A673 (cell line): ENCODE measurements at regions not wholly inside any gene's neighbourhood (a gene's known extent, or its start where the extent isn't known, plus 50 kb on each side); places are given as distances from the start of the nearest gene placed in this dataset.

Experiments
- EZH2 ChIP-seq: fragments of 200-600 bp; sonication (generic); IDR thresholded peaks from 2 replicates; pipeline ENCODE4 v1.6.1; 2017; ENCODE audit warnings: borderline replicate concordance, low read depth, mild to moderate bottlenecking, mixed read lengths, antibody characterized with exemption, low read length; ENCODE audit not compliant: poor library complexity, severe bottlenecking
- TF ChIP-seq, protein P1 (sequence below): fragments of 300-800, 200-600 bp; sonication (generic); conservative IDR thresholded peaks from 2 replicates; pipeline ENCODE4 v1.5.1; 2017; ENCODE audit warnings: low read depth, mild to moderate bottlenecking, antibody characterized with exemption, low read length, moderate library complexity, mixed read lengths

- TF ChIP-seq, protein P1, sequence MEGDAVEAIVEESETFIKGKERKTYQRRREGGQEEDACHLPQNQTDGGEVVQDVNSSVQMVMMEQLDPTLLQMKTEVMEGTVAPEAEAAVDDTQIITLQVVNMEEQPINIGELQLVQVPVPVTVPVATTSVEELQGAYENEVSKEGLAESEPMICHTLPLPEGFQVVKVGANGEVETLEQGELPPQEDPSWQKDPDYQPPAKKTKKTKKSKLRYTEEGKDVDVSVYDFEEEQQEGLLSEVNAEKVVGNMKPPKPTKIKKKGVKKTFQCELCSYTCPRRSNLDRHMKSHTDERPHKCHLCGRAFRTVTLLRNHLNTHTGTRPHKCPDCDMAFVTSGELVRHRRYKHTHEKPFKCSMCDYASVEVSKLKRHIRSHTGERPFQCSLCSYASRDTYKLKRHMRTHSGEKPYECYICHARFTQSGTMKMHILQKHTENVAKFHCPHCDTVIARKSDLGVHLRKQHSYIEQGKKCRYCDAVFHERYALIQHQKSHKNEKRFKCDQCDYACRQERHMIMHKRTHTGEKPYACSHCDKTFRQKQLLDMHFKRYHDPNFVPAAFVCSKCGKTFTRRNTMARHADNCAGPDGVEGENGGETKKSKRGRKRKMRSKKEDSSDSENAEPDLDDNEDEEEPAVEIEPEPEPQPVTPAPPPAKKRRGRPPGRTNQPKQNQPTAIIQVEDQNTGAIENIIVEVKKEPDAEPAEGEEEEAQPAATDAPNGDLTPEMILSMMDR, result no peak
- TF ChIP-seq EZH2, result no peak
Measured at GRCh38 chr4:176406736-176407135, 87.0 kb downstream of the SPCS3 start.
